Activated naive CD4-positive, alpha-beta T cell treated with anti-CD3 and anti-CD28 coated beads, Interleukin-2, amount 10 ng/mL, durations not matched to agents 7 days and 5 days (primary cell): ENCODE measurements at regions not wholly inside any gene's neighbourhood (a gene's known extent, or its start where the extent isn't known, plus 50 kb on each side); places are given as distances from the start of the nearest gene placed in this dataset.
"Not testable (repeated sequence)": the region's sequence is repeated elsewhere in the genome, so short reads cannot be mapped to it uniquely, and the experiment has no call there.

ENCODE experiments used
- CTCF ChIA-PET: fragments of 350-600 bp; sonication (Branson Sonifier 250); formaldehyde crosslinking; loops from one replicate; lab custom pipeline; 2021; ENCODE audit warnings: antibody characterized with exemption; lab: Charles Lee
- DNase-seq: peaks from one replicate; pipeline ENCODE4 v3.0.0-alpha.2; 2020
- H3K27ac Mint-ChIP-seq: one replicate; pipeline ENCODE4 v1.8.0; 2021; ENCODE audit warnings: mild to moderate bottlenecking, moderate library complexity, mixed read lengths
- H3K27me3 Mint-ChIP-seq: one replicate; pipeline ENCODE4 v1.8.0; 2021; ENCODE audit warnings: mild to moderate bottlenecking, mixed read lengths
- H3K36me3 Mint-ChIP-seq: one replicate; pipeline ENCODE4 v1.8.0; 2021; ENCODE audit warnings: mixed read lengths
- H3K4me1 Mint-ChIP-seq: one replicate; pipeline ENCODE4 v1.8.0; 2021; ENCODE audit warnings: mixed read lengths
- H3K4me3 Mint-ChIP-seq: one replicate; pipeline ENCODE4 v1.8.0; 2021; ENCODE audit warnings: mild to moderate bottlenecking, moderate library complexity, mixed read lengths
- H3K9me3 Mint-ChIP-seq: one replicate; pipeline ENCODE4 v1.8.0; 2021; ENCODE audit warnings: mixed read lengths

DNA sequence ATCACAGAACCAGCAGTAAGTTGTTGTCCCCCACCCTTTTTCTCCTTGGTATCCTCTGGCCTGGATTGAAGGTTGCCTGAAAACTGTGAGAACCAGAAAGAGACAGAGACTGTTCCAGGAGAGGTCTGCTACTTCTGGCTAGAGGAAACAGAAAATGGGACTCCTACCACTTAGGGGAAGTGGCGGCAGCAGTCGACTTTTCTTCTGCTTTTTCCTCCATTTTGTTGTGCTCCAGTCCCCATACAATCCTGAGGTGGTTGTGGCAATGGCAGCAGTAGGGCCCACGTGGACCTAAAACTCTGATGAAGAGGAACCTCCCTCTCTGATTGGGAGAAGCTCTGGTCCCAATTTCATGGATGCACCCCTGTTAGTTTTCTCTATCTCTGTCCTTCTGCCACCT lies 76.0 kb upstream of the SORL1 start:
- peaks cover 15% of the 10 kb centered on the region for H3K36me3 Mint-ChIP-seq
- H3K4me1 Mint-ChIP-seq, result peaks cover 72% of the 10 kb centered on the region
- H3K27ac Mint-ChIP-seq, result no peak overlapping the region
- CTCF ChIA-PET, result no interaction called here
- H3K27me3 Mint-ChIP-seq, result peaks cover 4% of the 10 kb centered on the region
- no peak for DNase-seq
- H3K4me3 Mint-ChIP-seq, result no peak overlapping the region
- peaks cover 11% of the 10 kb centered on the region for H3K9me3 Mint-ChIP-seq

DNA sequence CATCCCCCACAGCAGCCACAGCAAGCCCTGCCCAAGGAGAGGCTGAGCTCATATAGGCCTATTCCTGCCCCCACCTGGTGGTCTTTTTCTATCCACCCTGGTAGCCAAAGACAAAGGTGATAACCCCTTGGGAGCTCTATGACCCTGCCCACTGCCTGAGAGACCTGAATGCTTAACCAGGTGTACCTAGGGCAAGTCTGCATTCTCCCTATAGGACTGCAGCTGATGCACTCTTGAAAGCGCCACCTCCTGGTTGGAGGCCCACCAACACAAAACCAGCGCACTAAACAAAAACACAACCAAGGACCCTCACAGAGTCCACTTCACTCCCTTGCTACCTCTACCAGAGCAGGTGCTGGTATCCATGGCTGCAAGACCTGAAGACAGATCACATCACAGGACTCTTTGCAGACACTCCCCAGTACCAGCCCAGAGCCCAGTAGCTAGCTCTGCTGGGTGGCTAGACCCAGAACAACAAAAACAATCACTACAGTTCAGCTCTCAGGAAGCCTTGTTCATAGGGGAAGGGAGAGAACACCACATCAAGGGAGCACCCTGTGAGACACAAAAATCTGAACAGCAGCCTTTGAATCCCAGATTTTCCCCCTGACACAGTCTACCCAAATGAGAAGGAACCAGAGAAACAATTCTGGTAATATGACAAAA lies 72.8 kb upstream of the SORL1 start:
- Mint-ChIP-seq H3K27ac (peak overlapping the region; percentile 77), H3K36me3 (peaks cover 11% of the 10 kb centered on the region), H3K4me1 (peaks cover 48% of the 10 kb centered on the region)
- not testable (repeated sequence) for H3K27me3 Mint-ChIP-seq, H3K9me3 Mint-ChIP-seq, H3K4me3 Mint-ChIP-seq
- DNase-seq, result peak; percentile 23
- CTCF ChIA-PET, result interaction anchor here (0.6 to 3.1 kb wide), 7 partner anchors 11 to 55 kb away, joined by 3 to 19 read pairs (median 3); no protein-coding TSS in a partner anchor

DNA sequence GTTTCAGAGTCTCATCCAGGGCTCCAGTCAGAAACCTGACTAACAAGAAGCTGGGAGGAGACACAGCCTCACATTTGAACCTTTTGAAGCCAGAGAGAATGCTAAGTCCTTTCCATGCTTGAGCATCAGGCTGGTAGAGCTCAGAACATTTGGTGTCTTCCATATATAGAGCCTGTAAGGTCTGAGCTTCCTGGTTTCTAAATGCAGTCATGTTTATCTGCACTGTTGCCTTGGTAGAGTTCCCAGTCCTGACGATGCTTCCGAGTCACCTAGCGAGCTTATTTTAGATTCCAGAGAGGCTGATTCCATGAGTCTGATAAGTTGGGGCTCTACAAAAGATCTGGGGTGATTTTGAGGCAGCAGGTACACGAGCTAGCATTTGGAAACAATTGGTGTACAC lies 68.4 kb upstream of the SORL1 start:
- H3K36me3 Mint-ChIP-seq, result peaks cover 6% of the 10 kb centered on the region
- H3K27me3 Mint-ChIP-seq, result peaks cover 8% of the 10 kb centered on the region
- no peaks in the 10 kb centered on the region for H3K9me3 Mint-ChIP-seq
- H3K4me3 Mint-ChIP-seq, result no peak overlapping the region
- H3K27ac Mint-ChIP-seq, result no peak overlapping the region
- CTCF ChIA-PET, result interaction anchor here (0.6 to 1.5 kb wide), 3 partner anchors 10 to 64 kb away, joined by 3 read pairs; no protein-coding TSS in a partner anchor
- H3K4me1 Mint-ChIP-seq, result peaks cover 15% of the 10 kb centered on the region
- DNase-seq, result no peak

DNA sequence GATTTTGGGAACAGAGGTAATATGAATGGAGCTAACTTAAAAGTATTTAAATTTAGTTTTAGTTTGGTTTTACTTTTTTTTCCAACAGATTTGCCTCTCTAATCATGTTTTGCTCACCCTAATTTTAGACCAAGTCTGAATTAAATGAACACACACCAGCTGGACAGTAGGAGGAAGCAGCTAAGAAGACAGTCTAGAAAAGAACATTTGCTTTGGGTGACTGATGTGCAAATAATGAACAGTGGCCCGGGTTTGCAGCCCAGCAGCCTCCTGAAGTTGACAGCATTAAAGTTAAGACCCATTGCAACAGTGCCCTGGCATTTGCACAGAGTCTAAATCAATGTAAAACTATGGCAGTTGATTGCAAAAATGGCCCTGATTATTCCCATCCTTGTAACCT lies 66.4 kb upstream of the SORL1 start:
- Mint-ChIP-seq H3K36me3 (peaks cover 2% of the 10 kb centered on the region), H3K9me3 (no peaks in the 10 kb centered on the region), H3K4me3 (no peak overlapping the region), H3K4me1 (peaks cover 2% of the 10 kb centered on the region), H3K27ac (no peak overlapping the region), H3K27me3 (peaks cover 3% of the 10 kb centered on the region)
- CTCF ChIA-PET, result interaction anchor here (1.1 kb wide), 1 partner anchor 66 kb away, joined by 3 read pairs; no protein-coding TSS in a partner anchor
- no peak for DNase-seq
